SHP77 treated with DMSO at 0.1 percent for 48 hours (cell line): ENCODE measurements at regions not wholly inside any gene's neighbourhood (a gene's known extent, or its start where the extent isn't known, plus 50 kb on each side); places are given as distances from the start of the nearest gene placed in this dataset.

Source experiments
- DNase-seq: peaks from one replicate; lab custom pipeline; 2025; lab: John Stamatoyannopoulos, UW

GRCh38 chr5:81914696-81915095, 57.1 kb upstream of the ATG10 start:
- no peak for DNase-seq

GRCh38 chr5:81912933-81913332, 58.9 kb upstream of the ATG10 start:
- no peak for DNase-seq

GRCh38 chr5:81909677-81910076, 62.1 kb upstream of the ATG10 start:
- DNase-seq = no peak

GRCh38 chr5:81908771-81909170, 63.1 kb upstream of the ATG10 start:
- no peak for DNase-seq

GRCh38 chr5:81908044-81908443, 63.8 kb upstream of the ATG10 start:
- DNase-seq = no peak

- no peak for DNase-seq
Observed at GRCh38 chr5:81907012-81907635, 64.7 kb upstream of the ATG10 start.

- DNase-seq = no peak
Observed at GRCh38 chr5:81906086-81906485, 65.7 kb upstream of the ATG10 start.

- no peak for DNase-seq
Observed at GRCh38 chr5:81904861-81905260, 67.0 kb upstream of the ATG10 start.

- no peak for DNase-seq
Observed at GRCh38 chr5:81904166-81904565, 67.7 kb upstream of the ATG10 start.

- no peak for DNase-seq
Observed at GRCh38 chr5:81901586-81901985, 70.2 kb upstream of the ATG10 start.

GRCh38 chr5:81899123-81899522, 72.7 kb upstream of the ATG10 start:
- DNase-seq = no peak

GRCh38 chr5:81898403-81898802, 73.4 kb upstream of the ATG10 start:
- no peak for DNase-seq

GRCh38 chr5:81896764-81897163, 75.1 kb upstream of the ATG10 start:
- DNase-seq = no peak

GRCh38 chr5:81895307-81895706, 76.5 kb upstream of the ATG10 start:
- DNase-seq = no peak

GRCh38 chr5:81893961-81894360, 77.9 kb upstream of the ATG10 start:
- DNase-seq = no peak

- no peak for DNase-seq
Observed at GRCh38 chr5:81884871-81885270, 87.0 kb upstream of the ATG10 start.

GRCh38 chr5:81883371-81883770, 88.5 kb upstream of the ATG10 start:
- DNase-seq = no peak

GRCh38 chr5:81881595-81881994, 90.2 kb upstream of the ATG10 start:
- no peak for DNase-seq

GRCh38 chr5:81879936-81880335, 91.9 kb upstream of the ATG10 start:
- peak; percentile 42 for DNase-seq

- DNase-seq = no peak
Observed at GRCh38 chr5:81878333-81878732, 93.5 kb upstream of the ATG10 start.

GRCh38 chr5:81866994-81867393, 104.8 kb upstream of the ATG10 start:
- no peak for DNase-seq

- DNase-seq = no peak
Observed at GRCh38 chr5:81860778-81861177, 109.9 kb upstream of the SSBP2 start.

- no peak for DNase-seq
Observed at GRCh38 chr5:81859624-81860023, 108.7 kb upstream of the SSBP2 start.
